CD1c-positive myeloid dendritic cell (primary cell): ENCODE measurements at regions not wholly inside any gene's neighbourhood (a gene's known extent, or its start where the extent isn't known, plus 50 kb on each side); places are given as distances from the start of the nearest gene placed in this dataset.
"Not testable (repeated sequence)": the region's sequence is repeated elsewhere in the genome, so short reads cannot be mapped to it uniquely, and the experiment has no call there.

ENCODE experiments used
- DNase-seq: peaks from one replicate; pipeline ENCODE4 v3.0.0-alpha.2; 2016; ENCODE audit errors: extremely low spot score

- DNase-seq, result no peak
Observed at GRCh38 chr10:94225589-94225988, 137.2 kb downstream of the NOC3L start.

DNA sequence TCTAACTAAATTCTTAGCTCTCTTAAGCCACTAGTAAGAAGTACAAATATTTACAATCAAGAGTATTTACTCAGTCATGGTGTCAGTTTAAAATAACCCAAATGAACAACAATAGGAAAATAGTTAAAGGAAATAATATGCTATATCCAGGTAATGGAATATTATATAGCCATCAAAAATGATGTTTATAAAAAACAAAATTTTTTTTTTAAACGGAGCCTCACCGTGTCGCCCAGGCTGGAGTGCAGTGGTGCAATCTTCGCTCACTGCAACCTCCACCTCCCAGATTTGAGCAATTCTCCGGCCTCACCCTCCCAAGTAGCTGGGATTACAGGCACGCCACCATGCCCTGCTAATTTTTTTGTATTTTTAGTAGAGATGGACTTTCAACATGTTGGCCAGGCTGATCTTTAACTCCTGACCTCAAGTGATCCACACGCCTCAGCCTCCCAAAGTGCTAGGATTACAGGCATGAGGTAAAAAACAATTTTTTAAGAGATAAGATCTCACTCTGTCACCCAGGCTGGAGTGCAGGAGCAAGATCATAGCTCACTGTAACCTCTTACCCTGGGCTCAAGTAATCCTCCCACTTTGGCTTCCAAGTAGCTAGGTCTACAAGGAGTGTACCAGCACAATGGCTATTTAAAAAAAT lies 132.5 kb downstream of the NOC3L start:
- DNase-seq, result no peak

GRCh38 chr10:94232711-94233383 lies 129.9 kb downstream of the NOC3L start:
- no peak for DNase-seq

- DNase-seq, result no peak
Observed at GRCh38 chr10:94235461-94235860, 127.3 kb downstream of the NOC3L start.

DNA sequence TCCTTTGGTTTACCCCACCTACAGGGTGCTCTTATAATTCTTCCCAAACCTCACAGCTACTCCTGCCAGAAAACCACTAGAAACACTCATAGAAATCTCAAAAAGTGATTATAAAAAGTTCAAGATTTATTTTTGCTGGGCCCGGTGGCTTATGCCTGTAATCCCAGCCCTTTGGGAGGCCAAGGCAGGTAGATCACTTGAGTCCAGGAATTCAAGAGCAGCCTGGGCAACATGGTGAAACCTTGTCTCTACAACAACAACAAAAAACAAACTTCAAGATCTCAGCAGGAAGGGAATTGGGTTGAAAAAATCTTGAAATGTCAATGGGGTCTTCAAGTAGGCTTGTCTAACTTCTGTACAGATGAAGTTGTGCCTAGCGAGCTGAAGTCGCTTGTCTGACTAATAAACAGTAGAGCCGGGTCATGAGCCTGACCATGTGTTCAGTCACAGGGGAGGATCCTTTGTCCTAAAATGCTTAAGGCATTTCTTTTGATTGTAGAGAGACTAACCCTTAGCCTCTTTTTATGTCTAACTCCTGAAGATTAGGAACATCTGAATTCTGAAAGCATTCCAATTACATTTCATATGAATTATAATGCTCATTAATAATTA lies 124.6 kb downstream of the NOC3L start:
- DNase-seq, result no peak

DNA sequence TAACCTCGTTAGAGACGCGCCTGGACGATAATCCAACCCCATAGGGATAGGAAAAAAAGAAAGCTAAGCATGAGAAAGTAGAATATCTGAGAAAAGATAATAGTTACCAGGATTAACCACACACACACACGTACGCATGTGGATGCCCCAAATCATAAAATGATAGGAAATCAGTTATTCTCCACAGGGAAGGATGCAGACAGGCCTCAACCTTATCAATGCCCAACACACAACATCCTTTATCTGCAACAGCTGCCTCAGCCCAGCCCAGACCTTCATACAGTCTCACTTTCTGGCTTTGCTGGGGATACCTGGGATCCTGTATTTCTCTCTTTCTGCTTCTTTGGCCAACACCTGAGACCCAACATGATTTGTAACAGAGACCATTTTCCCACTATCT lies 123.0 kb downstream of the NOC3L start:
- no peak for DNase-seq

DNA sequence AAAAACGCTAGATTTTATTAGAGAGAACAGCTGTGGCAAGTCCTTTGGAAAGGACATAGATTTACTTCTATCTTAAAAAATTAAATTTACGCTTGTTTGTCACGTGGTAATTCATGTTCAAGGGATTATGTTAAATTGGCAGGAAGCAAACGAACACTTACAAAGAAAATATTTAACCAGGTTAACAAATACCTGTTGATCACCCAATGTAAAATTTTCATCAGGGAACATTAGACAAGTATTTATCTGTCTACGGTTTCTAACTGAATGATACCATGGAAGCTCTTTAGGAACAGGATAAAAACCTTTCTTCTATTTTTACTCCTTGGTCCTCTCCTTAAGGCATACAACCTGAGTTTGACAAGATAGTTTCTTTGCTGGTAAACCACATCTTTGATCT lies 122.2 kb downstream of the NOC3L start:
- DNase-seq, result no peak

- no peak for DNase-seq
Observed at GRCh38 chr10:94240901-94241300, 121.8 kb downstream of the NOC3L start.

DNA sequence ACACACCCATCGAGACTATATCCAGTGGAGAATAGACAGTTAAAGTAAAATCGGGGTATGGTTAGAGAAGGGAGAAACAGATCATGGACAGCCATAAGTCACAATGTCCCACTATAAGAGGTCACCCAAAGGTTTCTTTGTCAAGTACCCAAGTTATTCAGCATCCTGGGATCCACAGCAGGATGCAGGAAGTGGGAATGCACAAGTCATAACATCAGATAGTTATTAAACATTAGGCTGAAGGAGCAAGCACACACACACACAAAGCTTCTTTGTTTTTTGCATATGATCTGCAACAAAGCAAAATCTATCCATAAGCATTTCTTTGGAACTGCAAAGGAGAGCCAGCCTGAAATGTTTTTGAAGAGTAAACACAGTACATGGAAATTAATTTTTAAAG lies 111.6 kb downstream of the NOC3L start:
- no peak for DNase-seq

- no peak for DNase-seq
Observed at GRCh38 chr10:94251568-94251967, 111.2 kb downstream of the NOC3L start.

- not testable (repeated sequence) for DNase-seq
Observed at GRCh38 chr10:94257407-94257806, 105.3 kb downstream of the NOC3L start.

DNA sequence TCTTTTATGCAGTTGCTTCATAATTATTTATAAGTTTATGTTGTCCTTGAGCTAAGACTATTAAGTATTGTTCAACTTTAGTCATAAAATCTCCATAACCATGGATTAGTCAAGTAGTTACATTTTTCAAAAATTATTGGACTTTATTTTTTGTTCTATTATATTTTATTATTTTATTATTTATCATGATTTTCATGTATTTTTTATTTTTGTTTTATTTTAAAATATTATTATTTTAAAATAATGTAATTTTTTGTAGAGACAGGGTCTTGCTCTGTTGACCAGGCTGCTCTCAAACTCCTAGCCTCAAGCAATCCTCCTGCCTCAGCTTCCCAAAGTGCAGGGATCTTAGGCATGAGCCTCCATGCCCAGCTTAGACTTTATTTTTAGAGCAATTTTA lies 102.3 kb downstream of the NOC3L start:
- no peak for DNase-seq

GRCh38 chr10:94264085-94264484 lies 98.7 kb downstream of the NOC3L start:
- no peak for DNase-seq

- DNase-seq, result no peak
Observed at GRCh38 chr10:94266091-94266490, 96.6 kb downstream of the NOC3L start.

DNA sequence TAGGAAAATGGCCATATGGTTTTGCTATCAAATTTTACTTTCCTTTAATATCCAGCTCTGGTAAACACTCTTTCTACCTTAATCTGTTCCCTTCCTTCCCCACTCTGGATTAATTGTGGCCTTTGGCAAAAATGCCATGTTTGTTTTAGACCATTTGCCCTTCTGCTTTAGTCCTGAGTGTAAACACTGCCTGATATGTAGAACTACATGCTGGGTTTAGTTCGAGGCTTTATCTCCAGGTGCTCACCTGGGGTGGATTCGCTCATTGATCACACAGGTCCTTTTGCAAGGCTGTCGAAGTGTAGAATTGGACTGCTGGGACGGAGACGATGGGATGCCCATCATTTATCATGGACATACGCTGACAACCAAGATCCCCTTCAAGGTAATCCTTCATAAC lies 94.1 kb downstream of the NOC3L start:
- DNase-seq, result no peak

GRCh38 chr10:94274142-94274787 lies 88.5 kb downstream of the NOC3L start:
- DNase-seq, result no peak

GRCh38 chr10:94276140-94276539 lies 86.6 kb downstream of the NOC3L start:
- no peak for DNase-seq

DNA sequence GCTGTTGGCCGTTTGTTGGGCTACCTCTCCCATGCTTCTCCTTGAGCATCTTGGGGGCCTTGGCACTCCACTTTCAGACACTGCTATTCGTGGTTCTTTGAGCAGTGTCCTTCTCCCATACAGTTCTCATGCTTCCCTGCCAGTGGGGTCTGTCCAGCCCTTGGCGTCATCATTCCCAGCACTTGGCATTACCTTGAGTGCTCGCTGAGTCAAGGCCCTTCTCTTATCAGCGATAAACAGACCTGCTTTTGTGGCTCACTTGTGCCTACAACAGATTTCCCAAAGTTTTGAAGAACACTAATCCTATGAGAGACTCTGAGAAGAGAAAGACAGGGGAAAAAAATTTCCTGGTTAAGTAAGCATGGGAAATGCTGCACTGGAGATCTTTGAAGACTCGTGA lies 85.3 kb downstream of the NOC3L start:
- DNase-seq, result no peak

DNA sequence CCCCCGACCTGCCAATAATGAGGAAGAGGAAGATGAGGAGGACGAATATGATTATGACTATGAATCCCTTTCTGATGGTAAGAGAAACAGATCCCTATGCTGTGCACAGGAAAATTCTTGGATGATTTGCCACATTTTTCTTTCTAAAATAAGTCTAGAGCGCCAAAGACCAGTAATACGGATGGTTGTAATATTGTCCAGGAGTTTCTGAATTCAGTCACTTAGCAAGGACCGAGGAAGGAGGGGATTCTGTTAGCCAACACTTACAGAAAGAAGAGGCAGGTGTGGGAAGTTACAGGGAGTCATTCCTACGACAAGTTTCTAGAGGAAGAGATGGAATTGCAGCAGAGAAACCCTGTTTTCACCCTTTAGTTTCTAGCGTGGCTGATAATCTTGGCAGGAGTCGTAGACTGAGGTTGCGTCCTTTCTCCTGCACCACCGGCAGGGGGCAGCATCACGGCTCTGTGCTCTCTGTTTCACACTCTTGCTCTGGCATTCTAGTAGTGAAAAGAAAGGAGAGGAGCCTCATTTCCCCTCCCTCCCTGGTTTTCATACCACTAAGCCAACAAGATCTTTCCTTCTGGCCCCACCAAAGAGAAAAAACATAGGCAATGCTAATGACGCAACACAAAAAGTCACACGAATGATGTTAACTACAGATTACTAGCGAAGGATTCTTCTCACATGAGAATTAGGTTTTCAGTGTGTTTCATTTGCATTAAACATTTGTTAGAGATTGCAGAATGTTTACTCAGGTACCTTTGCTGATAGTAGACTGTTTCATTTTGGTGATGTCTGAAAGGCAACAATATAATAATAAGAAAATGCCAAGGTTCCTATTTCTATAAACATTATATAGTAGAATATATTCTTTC lies 82.7 kb downstream of the NOC3L start:
- peak; percentile 49 for DNase-seq

- DNase-seq, result no peak
Observed at GRCh38 chr10:94281654-94282053, 81.1 kb downstream of the NOC3L start.

GRCh38 chr10:94282369-94282768 lies 80.4 kb downstream of the NOC3L start:
- no peak for DNase-seq
